Keratinocyte (primary cell): ENCODE measurements at regions not wholly inside any gene's neighbourhood (a gene's known extent, or its start where the extent isn't known, plus 50 kb on each side); places are given as distances from the start of the nearest gene placed in this dataset.

Source experiments
- CTCF ChIP-seq, 3 experiments: IDR thresholded peaks in 1 of 3; conservative IDR thresholded peaks in 1 of 3; optimal IDR thresholded peaks in 1 of 3; 2 replicates in 2 of 3; 3 replicates in 1 of 3; pipeline versions ENCODE3 to v1.5.1; 2011; ENCODE audit warnings: low read length in 3 of 3, mild to moderate bottlenecking in 3 of 3, moderate library complexity in 2 of 3, control low read depth in 1 of 3, inconsistent platforms in 1 of 3; ENCODE audit not compliant: insufficient read depth in 2 of 3; ENCODE audit errors: extremely low read depth in 1 of 3
- EZH2 ChIP-seq: IDR thresholded peaks from one replicate; pipeline ENCODE4 v1.6.1; 2012; ENCODE audit warnings: inconsistent platforms, mild to moderate bottlenecking, low read length, moderate library complexity

DNA sequence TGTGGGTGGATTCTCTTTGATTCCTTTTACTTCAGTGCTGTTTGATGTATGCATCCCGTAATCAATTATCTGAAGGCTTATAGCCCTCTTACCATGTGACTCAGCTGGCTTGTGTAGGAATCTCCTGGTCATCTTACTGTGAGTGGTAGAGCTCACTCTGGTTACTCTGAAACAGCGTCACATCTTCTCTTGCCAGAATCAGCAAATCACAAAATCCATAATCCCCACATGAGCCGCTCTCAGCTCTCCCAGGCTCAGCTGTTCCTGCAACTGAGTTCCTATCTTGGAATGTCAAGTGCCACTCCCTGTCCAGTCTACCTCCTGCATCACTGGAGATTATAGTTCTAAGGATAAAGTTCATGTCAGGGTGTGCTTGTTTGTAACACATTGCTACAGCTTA is 278.0 kb downstream of the FBXO8 start:
- no peak for TF ChIP-seq CTCF (optimal IDR thresholded peaks at IDR 0.05 in 1 of 3, IDR thresholded peaks at IDR 0.05 in 1 of 3, conservative IDR thresholded peaks at IDR 0.05 in 1 of 3; ENCODE audit: extremely low read depth in 1 of 3, insufficient read depth in 2 of 3, low read length in 3 of 3)
- TF ChIP-seq EZH2, result no peak
